ENCODE measurements at regions not wholly inside any gene's neighbourhood (a gene's known extent, or its start where the extent isn't known, plus 50 kb on each side); places are given as distances from the start of the nearest gene placed in this dataset.

GRCh38 chr6:150689900-150690590, 90.4 kb downstream of the PLEKHG1 start:
- H3K9me3 ChIP-seq = no peaks in the 10 kb centered on the region
- no peaks in the 10 kb centered on the region for H3K27me3 ChIP-seq
- intact Hi-C loops (cut with DNase I; ENCODE audit: low total_unique reads) = no loop called here
- DNase-seq = no peak
- no peaks in the 10 kb centered on the region for H3K36me3 ChIP-seq
- no peak overlapping the region for H3K4me3 ChIP-seq
- H3K4me1 ChIP-seq = peaks cover 3 to 16% (median 12%) of the 10 kb centered on the region in 4 donors
- 94 to 96% (median 95%) methylated on average over 5 of the region's 5 CpGs for WGBS, 5 donors
- H3K27ac ChIP-seq = no peak overlapping the region
- TF ChIP-seq EP300 (IDR thresholded peaks at IDR 0.05) (no peak), POLR2AphosphoS5 (IDR thresholded peaks at IDR 0.05) (no peak), POLR2A (IDR thresholded peaks at IDR 0.05) (no peak), CTCF (IDR thresholded peaks at IDR 0.05) (no peak)

- Histone ChIP-seq H3K4me1 (peaks cover 4 to 16% (median 12%) of the 10 kb centered on the region in 4 donors), H3K9me3 (no peaks in the 10 kb centered on the region), H3K27ac (no peak overlapping the region), H3K36me3 (no peaks in the 10 kb centered on the region), H3K27me3 (no peaks in the 10 kb centered on the region), H3K4me3 (no peak overlapping the region)
- no peak for TF ChIP-seq POLR2AphosphoS5 (IDR thresholded peaks at IDR 0.05)
- TF ChIP-seq POLR2A (IDR thresholded peaks at IDR 0.05) = no peak
- no peak for TF ChIP-seq CTCF (IDR thresholded peaks at IDR 0.05)
- TF ChIP-seq EP300 (IDR thresholded peaks at IDR 0.05) = no peak
- intact Hi-C loops (cut with DNase I; ENCODE audit: low total_unique reads) = no loop called here
- DNase-seq = no peak
- 80 to 92% (median 81%) methylated on average over 6 of the region's 6 CpGs for WGBS, 5 donors
These were observed 91.0 kb downstream of the PLEKHG1 start for GRCh38 chr6:150690681-150691080.

- peaks cover 4 to 16% (median 12%) of the 10 kb centered on the region in 4 donors for H3K4me1 ChIP-seq
- TF ChIP-seq EP300 (IDR thresholded peaks at IDR 0.05) (no peak), POLR2A (IDR thresholded peaks at IDR 0.05) (no peak), POLR2AphosphoS5 (IDR thresholded peaks at IDR 0.05) (no peak), CTCF (IDR thresholded peaks at IDR 0.05) (no peak)
- H3K36me3 ChIP-seq = no peaks in the 10 kb centered on the region
- no peak overlapping the region for H3K4me3 ChIP-seq
- no peaks in the 10 kb centered on the region for H3K27me3 ChIP-seq
- no peak overlapping the region for H3K27ac ChIP-seq
- intact Hi-C loops (cut with DNase I; ENCODE audit: low total_unique reads) = no loop called here
- no peak for DNase-seq
- 79 to 85% (median 83%) methylated on average over 2 of the region's 2 CpGs for WGBS, 5 donors
- no peaks in the 10 kb centered on the region for H3K9me3 ChIP-seq
These were observed 91.8 kb downstream of the PLEKHG1 start for GRCh38 chr6:150691463-150691862.

- peaks cover 4 to 11% (median 7%) of the 10 kb centered on the region in 4 donors for H3K4me1 ChIP-seq
- no peaks in the 10 kb centered on the region for H3K36me3 ChIP-seq
- no peak overlapping the region for H3K4me3 ChIP-seq
- TF ChIP-seq POLR2A (IDR thresholded peaks at IDR 0.05) (no peak), EP300 (IDR thresholded peaks at IDR 0.05) (no peak), CTCF (IDR thresholded peaks at IDR 0.05) (no peak), POLR2AphosphoS5 (IDR thresholded peaks at IDR 0.05) (no peak)
- H3K27me3 ChIP-seq = no peaks in the 10 kb centered on the region
- H3K9me3 ChIP-seq = no peaks in the 10 kb centered on the region
- no peak for DNase-seq
- WGBS, 5 donors = 81 to 95% (median 86%) methylated on average over 2 of the region's 2 CpGs
- H3K27ac ChIP-seq = no peak overlapping the region
- intact Hi-C loops (cut with DNase I; ENCODE audit: low total_unique reads) = no loop called here
These were observed 92.9 kb downstream of the PLEKHG1 start for GRCh38 chr6:150692604-150693003.

Measured in stomach (tissue), 8 donors.